ENCODE measurements at regions not wholly inside any gene's neighbourhood (a gene's known extent, or its start where the extent isn't known, plus 50 kb on each side); places are given as distances from the start of the nearest gene placed in this dataset.
"Not testable (repeated sequence)": the region's sequence is repeated elsewhere in the genome, so short reads cannot be mapped to it uniquely, and the experiment has no call there.

DNA sequence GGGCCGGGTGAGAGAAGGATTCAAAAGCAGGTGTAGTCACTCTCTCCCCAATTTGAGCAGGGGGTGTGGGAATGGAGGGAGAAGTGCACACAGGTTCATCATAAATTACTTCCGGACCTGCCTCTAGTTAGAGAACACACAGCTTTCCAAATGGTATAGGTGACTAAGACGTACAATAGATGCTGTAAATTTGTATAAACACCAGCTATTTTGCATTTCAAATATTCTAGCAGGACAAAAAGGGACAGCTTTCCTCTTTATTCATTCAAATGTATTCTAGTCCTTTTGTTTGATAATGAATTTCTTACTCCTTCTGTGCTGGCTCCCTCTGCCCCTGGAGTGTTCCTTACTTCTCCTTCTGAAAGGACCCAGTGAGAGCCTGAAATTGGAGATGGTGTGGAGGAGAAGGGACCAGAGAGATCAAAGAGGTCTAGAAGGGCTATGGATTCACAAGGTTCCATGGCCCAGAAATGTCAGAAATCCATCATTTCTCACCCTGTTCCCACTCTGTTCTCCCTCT, 53.2 kb upstream of the SH3BP4 start:
- DNase-seq (ENCODE audit: low read depth), result no peak

DNA sequence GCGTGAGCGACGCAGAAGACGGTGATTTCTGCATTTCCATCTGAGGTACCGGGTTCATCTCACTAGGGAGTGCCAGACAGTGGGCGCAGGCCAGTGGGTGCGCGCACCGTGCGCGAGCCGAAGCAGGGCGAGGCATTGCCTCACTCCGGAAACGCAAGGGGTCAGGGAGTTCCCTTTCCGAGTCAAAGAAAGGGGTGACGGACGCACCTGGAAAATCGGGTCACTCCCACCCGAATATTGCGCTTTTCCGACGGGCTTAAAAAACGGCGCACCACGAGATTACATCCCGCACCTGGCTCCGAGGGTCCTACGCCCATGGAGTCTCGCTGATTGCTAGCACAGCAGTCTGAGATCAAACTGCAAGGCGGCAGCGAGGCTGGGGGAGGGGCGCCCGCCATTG, 63.4 kb upstream of the SH3BP4 start:
- not testable (repeated sequence) for DNase-seq (ENCODE audit: low read depth)

DNA sequence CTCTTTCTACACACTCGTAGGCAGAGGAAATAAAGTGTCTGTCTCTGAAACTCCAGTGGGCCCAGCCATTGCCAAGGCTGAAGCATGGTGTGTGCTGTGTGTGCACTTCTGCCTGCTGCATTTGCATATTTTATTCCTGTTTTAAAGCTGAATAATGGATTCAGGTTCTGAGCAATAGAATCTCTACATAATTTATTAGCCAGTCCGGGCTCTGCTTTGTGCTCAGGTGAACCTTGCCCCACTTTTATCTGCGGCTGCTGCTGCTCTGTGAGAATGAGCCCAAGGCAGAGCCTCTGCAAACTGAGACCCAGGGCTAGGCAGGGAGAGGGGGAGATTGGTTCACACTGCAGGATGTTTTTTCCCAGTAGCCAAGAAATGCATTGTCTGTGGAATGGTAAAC, 64.6 kb upstream of the SH3BP4 start:
- DNase-seq (ENCODE audit: low read depth), result no peak

DNA sequence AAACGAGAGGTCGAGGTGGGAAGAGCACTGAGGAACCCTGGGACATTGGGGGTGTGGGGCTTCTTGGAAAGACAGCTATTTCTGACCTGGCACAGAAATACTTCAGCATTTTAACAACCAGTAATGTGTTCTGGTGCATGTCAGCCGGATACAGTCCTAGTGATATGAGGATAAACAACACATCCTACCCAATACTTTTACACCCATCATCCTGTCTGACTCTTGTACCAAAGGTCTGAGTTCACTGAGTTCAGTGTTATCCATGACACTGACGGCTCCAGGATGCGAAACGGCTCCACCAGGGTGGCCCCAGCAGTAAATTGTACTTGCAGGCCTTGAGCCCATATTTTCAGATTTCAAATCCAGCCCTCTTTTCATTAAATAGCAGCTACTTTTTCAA, 65.9 kb upstream of the SH3BP4 start:
- no peak for DNase-seq (ENCODE audit: low read depth)

DNA sequence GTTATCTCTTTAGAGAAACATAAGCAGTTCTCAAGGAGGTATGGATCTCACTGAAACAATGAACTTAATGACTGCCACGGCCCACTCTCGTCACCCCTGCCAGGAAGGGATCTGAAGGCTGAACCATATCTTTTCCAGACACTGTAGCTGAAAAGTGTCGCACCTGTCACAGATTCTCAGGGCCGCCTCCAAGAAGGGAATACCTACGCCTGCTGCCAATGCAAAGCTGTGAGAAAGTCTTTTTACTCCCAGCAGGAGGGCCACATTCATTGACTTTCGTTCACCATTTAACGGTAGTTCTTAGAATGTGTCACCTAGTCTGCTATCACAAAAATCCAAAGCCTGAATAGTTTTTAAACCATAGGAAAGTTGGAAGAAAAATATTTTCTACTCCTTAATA, 66.7 kb upstream of the SH3BP4 start:
- no peak for DNase-seq (ENCODE audit: low read depth)

DNA sequence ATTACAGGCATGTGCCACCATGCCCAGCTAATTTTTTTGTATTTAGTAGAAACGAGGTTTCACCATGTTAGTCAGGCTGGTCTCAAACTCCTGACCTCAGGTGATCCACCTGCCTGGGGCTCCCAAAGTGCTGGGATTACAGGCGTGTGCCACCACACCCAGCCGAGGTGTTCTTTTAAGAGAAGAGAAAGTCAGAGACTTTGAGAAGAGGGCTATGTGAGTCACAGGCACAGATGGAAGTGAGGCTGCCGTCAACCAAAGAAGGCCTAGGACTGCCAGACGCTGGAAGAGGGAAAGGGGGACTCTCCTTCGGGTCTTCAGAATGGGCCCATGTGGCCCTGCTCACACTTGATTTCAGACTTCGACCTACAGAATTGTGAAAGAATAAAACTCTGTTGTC, 67.2 kb upstream of the SH3BP4 start:
- DNase-seq (ENCODE audit: low read depth), result no peak

DNA sequence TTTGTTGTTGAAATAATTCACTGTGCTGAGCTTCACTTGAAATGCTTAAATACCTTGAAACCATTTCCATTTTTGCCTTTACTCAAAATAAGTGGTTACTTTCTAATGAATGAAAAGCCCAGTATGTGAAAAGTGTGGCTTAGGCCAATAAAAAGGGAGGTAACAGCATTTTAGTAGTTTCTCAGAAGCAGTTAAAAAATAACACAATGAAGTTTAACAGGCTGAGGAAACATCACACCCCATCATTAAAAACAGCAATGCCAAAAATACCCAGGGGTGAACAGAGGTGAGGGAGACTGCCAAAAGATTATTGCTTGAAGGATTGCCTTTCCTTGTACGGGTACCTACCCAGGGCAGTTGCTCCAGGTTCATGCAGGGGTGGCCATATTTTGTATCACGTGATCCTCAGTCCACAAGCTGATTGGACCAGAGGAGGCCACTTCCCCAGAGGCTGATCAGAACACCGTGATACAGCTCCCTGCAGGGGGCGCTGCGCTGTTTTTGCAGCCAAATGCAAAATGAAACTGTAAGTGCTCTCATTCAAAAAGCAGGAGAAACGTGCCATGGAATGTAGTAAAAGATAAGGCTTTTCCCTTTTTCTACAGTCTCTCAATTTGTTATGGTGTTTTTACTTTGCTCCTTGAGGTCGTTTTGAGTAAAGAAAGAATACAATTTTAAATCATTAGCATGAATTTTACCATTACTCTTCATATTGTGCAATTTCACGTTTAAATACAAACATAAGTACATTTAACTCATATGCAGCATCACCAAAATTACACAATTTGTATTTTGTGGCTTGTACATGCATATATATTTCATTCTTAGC, 70.2 kb upstream of the SH3BP4 start:
- DNase-seq (ENCODE audit: low read depth), result no peak

DNA sequence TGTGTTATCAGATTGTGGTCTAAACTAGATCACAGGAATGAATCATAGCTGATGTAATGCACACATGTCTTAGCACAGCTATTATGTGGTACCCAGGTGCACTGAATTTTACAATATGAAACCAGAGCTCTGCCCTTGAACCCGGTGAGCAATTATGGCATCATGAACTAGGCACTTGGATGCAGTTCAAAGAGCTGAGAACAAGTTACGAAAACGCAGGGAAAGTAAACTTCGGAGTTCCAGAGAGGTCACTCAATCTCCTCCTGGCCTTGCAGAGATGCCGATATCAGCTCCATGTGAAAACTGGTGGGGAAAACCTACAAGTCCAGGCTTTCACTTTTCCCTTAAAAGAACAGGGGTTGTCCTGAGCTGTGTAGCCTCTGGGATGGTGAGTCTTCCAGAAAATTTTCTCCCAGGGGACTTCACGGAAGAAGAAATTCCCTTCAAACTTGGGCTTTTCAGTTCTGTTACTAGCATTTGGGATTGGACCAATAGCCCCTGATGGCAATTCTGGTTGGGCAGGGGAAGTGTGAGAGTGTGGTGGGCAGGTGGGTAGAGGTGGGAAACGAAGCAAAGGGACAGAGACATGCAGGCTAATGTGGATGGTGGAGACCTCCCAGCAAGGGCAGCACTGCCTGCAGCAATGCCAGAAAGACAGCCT, 71.1 kb upstream of the SH3BP4 start:
- DNase-seq (ENCODE audit: low read depth), result no peak

DNA sequence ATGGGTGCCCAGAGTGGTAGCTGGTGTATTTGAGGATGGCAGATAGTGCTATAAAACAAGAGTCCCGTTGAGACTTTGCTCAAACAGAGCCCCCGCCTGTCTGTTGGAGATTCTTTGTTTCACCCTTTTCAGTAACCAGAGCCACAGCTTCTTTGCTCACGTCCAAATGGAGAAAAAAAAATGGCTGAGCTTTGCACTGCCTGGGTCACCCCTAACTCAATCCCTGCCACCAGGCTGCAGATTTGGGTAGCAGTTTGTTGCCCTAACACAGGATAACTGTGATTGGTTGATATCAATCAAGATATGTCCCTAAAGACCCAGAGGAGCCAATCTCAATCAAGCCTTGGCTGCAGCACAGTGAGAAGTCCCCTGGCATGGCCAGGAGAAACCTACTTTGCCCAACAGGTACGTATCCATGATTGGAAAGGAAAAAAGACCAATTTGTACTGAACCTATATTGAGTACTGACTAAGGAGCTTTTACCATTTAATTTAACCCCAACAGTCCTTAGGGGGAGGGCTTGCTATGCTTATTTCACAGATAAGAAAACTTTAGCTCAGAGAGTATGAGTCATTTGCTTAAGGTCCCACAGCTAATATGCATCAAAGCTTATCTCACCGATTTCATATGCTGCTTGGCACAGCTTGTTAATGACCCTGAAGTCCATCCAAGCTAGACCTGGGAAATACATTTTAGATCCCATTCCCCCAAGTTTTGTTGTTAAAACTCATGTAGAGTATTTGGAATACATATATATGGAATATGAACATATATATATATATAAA, 72.0 kb upstream of the SH3BP4 start:
- no peak for DNase-seq (ENCODE audit: low read depth)

DNA sequence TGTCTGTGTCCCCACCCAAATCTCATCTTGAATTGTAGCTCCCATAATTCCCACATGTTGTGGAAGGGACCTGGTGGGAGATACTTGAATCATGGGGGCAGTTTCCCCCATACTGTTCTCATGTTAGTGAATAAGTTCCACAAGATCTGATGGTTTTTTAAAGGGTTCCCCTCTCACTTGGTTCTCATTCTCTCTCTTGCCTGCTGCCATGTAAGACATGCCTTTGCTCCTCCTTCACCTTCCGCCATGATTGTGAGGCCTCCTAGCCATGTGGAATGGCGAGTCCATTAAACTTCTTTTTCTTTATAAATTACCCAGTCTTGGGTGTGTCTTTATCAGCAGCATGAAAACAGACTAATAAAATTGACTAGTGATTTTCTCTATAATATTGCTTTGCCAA, 75.2 kb upstream of the SH3BP4 start:
- not testable (repeated sequence) for DNase-seq (ENCODE audit: low read depth)

DNA sequence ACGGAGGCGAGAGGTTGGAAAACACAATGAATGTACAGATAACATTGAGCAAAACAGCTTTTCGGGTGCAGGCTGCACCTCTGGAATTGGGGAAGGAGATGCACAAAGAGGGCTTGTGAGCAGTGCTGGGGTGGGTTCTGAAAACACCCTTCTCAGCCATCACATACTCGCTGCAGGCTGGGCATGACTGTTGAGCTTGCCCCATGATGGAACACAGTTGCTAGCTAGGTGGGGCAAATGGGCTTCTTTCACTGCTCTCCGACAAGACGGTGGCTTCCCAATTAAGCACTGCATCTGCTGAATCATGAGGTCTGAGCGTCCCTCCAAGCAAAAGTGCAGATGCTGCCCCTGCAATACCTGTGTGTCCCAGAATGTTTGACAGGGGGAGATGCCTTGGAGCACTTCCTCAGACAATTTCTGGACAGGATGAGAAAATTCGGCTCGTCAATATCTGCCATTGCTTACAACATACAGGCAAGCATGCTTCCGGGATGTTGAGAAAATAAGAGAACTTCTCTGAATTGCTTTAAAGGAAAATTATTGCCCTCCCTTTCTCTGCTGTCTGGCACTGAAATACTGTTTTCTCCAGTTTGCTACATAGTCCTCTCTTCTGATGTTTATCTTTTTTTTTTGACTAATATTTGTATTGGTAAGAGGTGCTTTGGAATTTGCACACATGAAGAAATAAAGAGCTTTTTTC, 77.3 kb upstream of the SH3BP4 start:
- no peak for DNase-seq (ENCODE audit: low read depth)

DNA sequence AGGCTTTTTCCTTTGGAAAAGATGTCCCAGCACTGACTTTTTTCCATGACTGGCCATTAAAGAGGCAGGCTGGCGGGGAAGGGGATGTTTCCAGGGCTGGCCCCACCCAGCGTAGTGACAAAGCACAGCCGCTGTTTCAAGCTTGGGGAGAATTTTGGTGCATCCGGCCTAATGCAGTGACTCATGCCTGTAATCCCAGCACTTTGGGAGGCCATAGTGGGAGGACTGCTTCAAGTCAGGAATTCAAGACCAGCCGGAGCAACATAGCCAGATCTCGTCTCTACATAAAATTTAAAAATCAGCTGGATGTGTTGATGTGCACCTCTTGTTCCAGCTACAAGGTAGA, 78.0 kb upstream of the SH3BP4 start:
- no peak for DNase-seq (ENCODE audit: low read depth)

DNA sequence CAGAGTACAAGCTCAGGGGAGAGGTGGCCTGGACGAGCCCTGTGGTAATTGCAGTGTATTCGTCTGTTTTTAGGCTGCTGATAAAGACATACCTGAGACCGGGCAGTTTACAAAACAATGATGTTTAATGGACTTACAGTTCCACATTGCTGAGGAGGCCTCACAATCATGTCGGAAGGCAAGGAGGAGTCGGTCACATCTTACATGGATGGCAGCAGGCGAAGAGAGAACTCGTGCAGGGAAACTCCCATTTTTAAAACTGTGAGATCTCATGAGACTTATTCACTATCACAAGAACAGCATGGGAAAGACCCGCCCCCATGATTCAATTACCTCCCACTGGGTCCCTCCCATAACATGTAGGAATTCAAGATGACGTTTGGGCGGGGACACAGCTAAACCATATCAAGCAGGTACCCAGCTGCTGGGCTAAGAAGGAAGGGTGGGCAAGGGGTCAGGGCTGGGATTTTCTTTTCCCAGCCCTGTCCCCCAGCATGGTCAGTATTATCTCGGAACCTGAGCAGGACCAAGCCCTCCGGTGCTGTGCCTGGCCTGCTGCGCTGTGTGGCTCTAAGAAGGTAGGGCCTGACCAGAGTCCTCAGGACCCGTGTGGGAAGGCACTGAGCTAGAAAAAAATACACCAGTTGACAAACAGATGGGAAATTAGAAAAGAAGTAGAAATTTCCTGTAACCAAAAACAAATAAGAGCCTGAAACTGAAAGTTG, 78.6 kb upstream of the SH3BP4 start:
- no peak for DNase-seq (ENCODE audit: low read depth)

DNA sequence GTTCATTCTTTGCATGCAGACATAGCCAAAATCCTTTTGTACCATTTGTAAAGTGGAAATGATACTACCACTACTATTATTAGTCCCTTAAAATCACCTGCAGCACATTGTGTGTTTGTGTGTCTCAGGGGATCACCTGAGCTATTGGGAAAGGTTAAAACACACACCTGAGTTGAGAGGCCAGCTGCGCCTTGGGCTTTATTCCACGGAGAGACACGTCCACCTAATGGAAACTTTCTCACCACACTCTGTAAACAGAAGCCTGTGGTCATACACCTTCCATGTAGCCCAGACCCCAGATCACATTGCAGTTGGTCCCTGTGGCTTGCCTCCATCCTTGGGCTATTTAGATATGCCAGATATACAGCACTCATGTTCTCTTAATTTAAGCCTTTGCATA, 81.8 kb upstream of the SH3BP4 start:
- DNase-seq (ENCODE audit: low read depth), result no peak

DNA sequence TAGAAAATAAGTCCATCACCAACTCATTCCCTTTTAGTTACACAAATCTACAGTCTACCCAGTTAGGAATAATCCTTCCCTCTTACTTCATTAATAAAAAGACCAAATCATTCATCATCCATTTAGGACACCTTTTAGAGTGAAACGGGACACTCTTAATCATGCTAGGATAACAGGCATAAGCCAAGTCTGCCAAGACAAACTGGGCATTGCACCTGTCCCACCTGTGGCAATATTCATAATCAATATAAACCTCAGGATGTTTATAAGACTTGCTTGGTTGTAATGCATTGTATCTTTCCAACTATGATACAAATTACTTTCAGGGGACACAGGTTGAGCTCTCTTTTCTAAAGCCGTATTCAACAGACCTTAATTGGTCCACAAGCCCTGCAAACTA, 82.7 kb upstream of the SH3BP4 start:
- DNase-seq (ENCODE audit: low read depth), result no peak

DNA sequence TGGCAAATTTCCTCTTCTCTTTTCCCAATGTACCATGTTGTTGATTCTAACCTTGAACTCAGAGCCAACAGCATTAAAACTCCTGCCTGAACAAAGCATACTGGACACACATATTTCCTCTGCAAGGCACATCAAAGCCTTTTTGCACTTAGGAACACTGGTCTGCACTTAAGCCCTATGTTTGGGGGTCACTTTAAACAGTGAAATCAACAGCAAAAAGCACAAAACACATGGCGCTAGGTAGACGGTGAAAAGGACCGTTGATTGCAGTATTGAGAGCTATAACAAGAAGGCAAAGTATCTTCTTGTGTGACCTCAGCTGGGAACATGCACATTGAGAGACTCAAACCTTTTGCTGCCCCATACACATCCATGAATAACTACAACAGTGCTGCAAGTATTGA, 83.9 kb upstream of the SH3BP4 start:
- DNase-seq (ENCODE audit: low read depth), result no peak

DNA sequence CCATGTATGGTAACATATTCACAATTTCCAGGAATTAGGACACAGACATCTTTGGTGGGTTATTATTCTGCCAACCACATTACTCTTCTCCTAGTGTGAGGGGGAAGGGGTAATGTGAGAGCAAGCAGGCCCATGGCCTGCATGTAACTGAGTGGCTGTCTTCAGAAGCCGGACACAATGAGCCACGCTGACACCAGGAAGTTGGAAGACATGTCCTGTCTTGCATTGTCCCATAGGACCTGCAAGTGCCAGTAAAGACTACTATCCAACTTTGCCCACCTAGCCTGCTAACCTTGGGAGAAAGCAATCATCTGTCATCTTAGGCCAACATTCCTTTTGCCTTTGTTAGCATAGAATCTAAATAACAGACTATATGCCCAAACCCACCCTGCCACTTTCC, 86.2 kb upstream of the SH3BP4 start:
- no peak for DNase-seq (ENCODE audit: low read depth)

DNA sequence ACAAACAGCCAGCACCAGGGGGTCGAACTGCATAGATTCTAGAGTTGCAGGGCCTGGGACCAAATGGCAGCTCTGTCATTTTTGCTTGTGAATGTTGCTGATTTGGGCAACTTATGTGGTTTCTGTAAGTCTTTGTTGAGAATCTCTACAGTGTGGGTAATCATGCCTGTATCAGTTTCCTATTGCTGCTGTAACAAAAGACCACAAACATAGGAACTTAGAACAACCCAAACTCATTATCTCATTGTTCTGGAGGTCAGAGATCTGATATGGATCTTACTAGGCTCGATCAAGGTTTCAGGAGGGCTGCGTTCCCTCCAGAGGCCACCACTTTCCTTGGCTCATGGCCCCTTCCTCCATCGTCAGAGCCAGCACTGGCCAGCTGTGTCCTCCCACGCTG, 86.8 kb upstream of the SH3BP4 start:
- DNase-seq (ENCODE audit: low read depth), result no peak

DNA sequence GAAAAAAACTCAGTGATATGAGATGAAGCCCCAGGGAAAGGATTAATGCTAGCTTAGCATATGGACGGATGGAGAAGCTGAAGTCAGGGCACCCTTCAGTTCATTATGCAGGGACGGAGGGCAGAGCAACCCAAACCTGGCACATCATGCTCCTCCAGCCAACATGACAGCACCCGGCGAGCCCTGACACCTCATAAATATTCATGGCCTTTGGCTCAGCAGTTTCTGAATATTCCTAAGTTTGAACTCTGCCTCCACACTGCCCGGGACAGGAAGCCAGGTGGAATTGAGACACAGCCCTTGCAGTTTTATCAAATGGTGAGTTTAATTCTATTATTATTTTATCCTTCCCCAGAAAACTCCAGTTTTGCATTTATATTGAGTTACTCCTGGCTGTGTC, 87.3 kb upstream of the SH3BP4 start:
- DNase-seq (ENCODE audit: low read depth), result no peak

DNA sequence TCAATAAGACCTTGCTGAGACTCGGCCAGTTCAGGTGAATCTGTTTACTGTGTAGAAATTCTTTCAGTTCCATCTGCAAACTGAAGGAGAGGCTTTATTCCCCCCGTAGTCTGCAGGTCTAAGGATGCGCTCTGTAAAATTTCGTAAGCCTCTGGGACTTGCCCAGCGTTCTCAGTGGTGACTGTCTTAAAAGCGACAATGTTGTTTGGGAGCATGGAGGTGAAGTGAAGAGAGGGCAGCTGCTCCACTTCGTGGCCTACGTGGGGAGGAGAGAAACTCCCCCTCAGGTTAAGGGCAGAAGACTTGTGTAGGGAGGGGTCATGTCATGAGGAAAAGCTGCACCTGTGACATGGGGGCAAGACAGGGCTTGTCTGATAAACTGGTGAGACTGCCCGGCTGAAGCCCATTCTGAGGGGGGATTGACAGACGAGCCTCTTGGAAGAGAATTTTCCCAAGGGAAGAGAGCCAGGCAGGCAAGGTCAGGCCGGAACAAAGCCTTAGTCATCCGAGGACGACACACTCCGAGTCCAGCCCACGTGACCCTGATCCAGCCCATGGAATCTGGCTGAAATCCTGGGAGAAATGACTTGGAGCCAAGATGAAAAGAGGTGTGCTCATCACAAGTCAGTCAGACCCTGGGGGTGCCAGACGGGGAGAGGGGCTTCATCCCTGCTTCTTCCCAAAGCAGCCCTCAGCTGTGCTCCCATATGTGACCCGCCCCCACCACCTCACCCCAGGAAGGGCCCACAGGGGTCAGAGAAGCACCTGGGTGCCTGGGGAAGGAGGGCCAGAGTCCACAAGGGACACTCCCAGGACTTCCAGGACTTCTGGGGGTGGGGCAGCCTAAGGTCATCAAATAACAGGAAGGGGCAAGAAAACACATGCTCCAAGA, 88.5 kb upstream of the SH3BP4 start:
- DNase-seq (ENCODE audit: low read depth), result no peak
